ENCODE measurements at regions not wholly inside any gene's neighbourhood (a gene's known extent, or its start where the extent isn't known, plus 50 kb on each side); places are given as distances from the start of the nearest gene placed in this dataset.
"Not testable (repeated sequence)": the region's sequence is repeated elsewhere in the genome, so short reads cannot be mapped to it uniquely, and the experiment has no call there.

DNA sequence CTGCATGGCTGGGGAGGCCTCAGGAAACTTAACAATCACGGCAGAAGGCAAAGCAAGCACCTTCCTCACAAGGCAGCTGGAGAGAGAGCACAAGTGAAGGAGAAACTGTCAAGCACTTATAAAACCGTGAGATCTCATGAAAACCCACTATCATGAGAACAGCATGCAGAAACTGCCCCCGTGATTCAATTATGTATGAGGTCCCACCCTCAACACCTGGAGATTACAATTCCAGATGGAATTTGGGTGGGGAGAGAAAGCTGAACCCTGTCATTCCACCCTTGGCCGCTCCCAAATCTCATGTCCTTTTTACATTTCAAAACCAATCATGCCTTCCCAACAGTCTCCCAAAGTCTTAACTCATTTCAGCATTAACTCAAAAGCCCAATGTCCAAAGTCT is 107.2 kb upstream of the ECI2 start:
- no peak for DNase-seq (ENCODE audit: low read depth in 2 of 2)
- no peak overlapping the region for H3K4me3 ChIP-seq (replicated peaks in 1 of 2; ENCODE audit: low read depth in 2 of 2, low read length in 2 of 2)
- TF ChIP-seq, protein P1, sequence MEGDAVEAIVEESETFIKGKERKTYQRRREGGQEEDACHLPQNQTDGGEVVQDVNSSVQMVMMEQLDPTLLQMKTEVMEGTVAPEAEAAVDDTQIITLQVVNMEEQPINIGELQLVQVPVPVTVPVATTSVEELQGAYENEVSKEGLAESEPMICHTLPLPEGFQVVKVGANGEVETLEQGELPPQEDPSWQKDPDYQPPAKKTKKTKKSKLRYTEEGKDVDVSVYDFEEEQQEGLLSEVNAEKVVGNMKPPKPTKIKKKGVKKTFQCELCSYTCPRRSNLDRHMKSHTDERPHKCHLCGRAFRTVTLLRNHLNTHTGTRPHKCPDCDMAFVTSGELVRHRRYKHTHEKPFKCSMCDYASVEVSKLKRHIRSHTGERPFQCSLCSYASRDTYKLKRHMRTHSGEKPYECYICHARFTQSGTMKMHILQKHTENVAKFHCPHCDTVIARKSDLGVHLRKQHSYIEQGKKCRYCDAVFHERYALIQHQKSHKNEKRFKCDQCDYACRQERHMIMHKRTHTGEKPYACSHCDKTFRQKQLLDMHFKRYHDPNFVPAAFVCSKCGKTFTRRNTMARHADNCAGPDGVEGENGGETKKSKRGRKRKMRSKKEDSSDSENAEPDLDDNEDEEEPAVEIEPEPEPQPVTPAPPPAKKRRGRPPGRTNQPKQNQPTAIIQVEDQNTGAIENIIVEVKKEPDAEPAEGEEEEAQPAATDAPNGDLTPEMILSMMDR (IDR thresholded peaks at IDR 0.05; ENCODE audit: low read depth, low read length) = no peak

DNA sequence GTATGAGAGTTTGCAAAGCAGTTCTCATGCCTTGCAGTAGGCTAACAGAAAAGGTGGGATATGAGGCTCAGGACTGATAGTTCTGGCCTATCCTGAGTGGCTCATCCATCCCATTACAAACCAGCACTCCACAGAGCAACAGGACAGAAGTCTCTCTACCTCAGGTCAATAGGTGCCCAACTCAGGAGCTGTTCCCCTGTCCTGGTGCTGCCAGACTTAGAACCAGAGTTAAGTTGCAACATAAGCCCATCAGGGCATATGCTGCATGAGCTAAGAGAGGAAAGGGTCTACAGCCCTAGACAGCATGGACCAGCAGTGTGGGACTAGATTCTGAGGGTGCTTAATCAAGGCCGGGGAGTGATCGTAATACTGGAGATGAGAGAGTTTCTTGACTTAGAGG is 104.8 kb upstream of the ECI2 start:
- TF ChIP-seq, protein P1 (IDR thresholded peaks at IDR 0.05; ENCODE audit: low read depth, low read length) = no peak
- DNase-seq (ENCODE audit: low read depth in 2 of 2) = no peak
- no peak overlapping the region for H3K4me3 ChIP-seq (replicated peaks in 1 of 2; ENCODE audit: low read depth in 2 of 2, low read length in 2 of 2)

DNA sequence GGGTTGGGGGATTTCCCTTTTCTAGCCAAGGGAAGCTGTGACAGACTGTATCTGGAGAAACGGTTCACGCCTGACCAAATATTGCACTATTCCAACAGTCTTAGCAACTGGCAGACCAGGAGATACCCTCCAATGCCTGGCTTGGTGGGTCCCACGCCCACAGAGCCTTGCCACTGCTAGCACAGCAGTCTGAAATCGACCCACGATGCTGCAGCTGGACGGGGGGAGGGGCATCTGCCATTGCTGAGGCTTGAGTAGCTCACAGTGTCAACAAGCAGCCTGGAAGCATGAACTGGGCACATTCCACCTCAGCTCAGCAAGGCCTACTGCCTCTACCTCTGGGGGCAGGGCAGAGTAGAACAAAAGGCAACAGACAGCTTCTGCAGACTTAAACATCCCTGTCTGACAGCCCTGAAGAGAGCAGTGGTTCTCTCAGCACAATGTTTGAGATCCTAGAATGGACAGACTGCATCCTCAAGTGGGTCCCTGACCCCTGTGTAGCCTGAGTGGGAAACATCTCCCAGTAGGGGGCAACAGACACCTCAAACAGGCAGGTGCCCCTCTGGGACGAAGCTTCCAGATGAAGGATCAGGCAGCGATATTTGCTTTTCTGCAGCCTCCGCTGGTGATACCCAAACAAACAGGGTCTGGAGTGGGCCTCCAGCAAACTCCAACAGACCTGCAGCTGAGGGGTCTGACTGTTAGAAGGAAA is 89.9 kb upstream of the ECI2 start:
- no peak overlapping the region for H3K4me3 ChIP-seq (replicated peaks in 1 of 2; ENCODE audit: low read depth in 2 of 2, low read length in 2 of 2)
- TF ChIP-seq, protein P1 (IDR thresholded peaks at IDR 0.05; ENCODE audit: low read depth, low read length) = peak; percentile 1
- DNase-seq (ENCODE audit: low read depth in 2 of 2) = no peak

DNA sequence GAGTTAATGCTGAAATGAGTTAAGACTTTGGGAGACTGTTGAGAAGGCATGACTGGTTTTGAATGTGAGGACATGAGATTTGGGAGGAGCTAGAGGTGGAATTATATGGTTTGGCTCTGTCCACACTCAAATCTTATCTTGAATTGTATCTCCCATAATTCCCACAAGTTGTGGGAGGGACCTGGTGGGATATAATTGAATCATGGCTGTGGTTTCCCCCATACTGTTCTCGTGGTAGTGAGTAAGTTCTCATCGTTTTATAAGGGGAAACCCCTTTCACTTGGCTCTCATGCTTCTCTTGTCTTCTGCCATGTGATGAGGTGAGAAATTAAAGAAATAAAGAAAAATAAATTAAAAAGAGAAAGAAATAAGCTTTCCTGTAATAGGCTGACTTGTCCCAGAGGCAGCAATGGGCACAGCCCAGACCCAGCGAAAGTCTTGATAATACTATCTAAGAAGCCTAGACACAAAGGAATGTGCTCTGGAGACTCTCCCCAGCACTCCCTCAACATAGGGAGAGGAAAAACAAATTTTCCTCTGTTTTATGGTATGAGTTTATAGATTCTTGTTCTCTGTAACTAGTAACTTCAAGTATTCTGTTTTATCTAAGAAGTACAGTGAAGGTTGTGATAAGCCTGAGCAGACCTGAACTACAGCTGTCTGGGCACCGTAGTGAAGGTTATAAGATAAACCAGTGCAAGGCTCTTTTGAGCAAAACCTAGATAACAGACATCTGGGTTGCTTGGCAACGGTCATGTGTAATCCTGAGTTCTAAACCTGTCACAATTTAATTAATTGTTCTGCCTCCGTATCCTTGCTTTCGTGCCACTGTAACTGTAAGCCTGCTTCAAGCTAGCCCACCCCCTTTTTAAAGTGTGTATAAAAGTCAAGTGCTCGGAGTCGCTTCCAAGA is 88.9 kb upstream of the ECI2 start:
- DNase-seq (ENCODE audit: low read depth in 2 of 2) = peak; percentile 23 to 48
- no peak overlapping the region for H3K4me3 ChIP-seq (replicated peaks in 1 of 2; ENCODE audit: low read depth in 2 of 2, low read length in 2 of 2)
- TF ChIP-seq, protein P1 (IDR thresholded peaks at IDR 0.05; ENCODE audit: low read depth, low read length) = no peak

DNA sequence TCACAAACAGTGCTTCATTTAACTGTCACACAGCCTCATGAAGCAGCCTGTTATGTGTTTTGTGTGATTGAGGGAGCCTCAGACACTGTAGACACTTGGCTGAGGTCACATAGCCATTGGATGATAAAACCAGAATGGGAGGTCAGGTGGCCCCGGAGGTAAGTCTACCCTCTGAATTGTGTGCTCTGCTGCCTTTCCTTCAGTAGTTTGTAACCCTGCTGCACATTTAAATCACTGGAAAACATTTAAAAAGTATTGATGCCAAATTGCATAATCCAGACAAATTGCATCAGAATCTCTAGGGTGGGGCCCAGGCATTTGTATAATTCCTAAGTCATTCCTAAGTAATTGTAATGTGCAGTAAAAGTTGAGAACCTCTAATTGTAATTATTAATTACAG is 85.2 kb upstream of the ECI2 start:
- peak; percentile 46 to 61 for DNase-seq (ENCODE audit: low read depth in 2 of 2)
- TF ChIP-seq, protein P1 (IDR thresholded peaks at IDR 0.05; ENCODE audit: low read depth, low read length) = no peak
- H3K4me3 ChIP-seq (replicated peaks in 1 of 2; ENCODE audit: low read depth in 2 of 2, low read length in 2 of 2) = no peak overlapping the region

DNA sequence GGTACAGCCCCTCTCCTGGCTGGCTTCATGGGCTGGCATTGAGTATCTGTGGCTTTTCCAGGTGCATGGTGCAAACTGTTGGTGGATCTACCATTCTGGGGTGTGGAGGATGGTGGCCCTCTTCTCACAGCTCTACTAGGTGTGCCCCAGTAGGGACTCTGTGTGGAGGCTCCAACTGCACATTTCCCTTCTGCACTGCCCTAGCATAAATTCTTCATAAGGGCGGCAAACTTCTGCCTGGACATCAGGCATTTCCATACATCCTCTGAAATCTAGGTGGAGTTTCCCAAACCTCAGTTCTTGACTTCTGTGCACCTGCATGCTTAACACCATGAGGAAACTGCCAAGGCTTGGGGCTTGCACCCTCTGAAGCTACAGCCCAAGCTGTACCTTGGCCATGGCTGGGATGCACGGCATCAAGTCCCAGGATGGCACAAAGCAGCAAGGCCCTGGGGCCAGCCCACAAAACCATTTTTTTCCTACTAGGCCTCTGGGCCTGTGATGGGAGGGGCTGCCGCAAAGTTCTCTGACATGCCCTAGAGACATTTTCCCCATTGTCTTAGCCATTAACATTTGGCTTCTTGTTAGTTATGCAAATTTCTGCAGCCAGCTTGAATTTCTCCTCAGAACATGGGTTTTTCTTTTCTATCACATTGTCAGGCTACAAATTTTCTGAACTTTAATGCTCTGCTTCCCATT is 83.4 kb upstream of the ECI2 start:
- not testable (repeated sequence) for H3K4me3 ChIP-seq (replicated peaks in 1 of 2; ENCODE audit: low read depth in 2 of 2, low read length in 2 of 2); DNase-seq (ENCODE audit: low read depth in 2 of 2)

DNA sequence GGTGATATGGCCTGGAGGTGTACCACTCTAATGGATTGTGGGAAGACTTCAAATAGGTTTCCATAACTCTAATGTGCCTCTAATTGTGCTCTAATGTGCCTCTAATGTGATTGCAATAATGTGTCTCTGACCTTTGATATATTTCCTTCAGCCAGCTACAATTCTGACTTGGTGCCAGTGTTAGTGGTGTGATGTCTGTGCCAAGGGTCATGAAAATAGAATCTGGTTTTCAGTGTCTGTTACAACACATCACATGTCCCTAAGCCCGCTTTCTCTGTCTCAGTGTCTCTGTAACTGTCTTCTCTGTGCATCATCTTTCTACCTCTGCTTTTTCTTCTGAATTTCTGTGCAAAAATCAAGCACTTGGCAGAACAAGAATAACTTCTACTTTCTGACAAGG is 77.2 kb upstream of the ECI2 start:
- DNase-seq (ENCODE audit: low read depth in 2 of 2) = peak in 1 of 2 donors; percentile 21
- H3K4me3 ChIP-seq (replicated peaks in 1 of 2; ENCODE audit: low read depth in 2 of 2, low read length in 2 of 2) = no peak overlapping the region
- TF ChIP-seq, protein P1 (IDR thresholded peaks at IDR 0.05; ENCODE audit: low read depth, low read length) = no peak
